HepG2 (cell line): ENCODE measurements at regions not wholly inside any gene's neighbourhood (a gene's known extent, or its start where the extent isn't known, plus 50 kb on each side); places are given as distances from the start of the nearest gene placed in this dataset.
A peak's percentile ranks its signal among the peaks of the same experiment; 100 is the strongest.

ENCODE experiments used
- ATAC-seq: fragments of 200-7000 bp; cut with Tn5 transposase; 3 replicates; pipeline ENCODE4 v1.9.1; 2020; ENCODE audit warnings: mild to moderate bottlenecking, moderate library complexity
- BruUV-seq: library from RNA; stranded (reverse); fragments of 400-500 nt; replicated peaks from 2 replicates; lab custom pipeline; 2021; lab: Mats Ljungman, UMichigan
- CTCF ChIA-PET: fragments of 300-600 bp; formaldehyde crosslinking; extraction: SDS; loops from one replicate; lab custom pipeline; 2021; ENCODE audit warnings: low total read pairs, inconsistent platforms, low intra/inter-chr PET ratio; lab: Yijun Ruan, JAX
- POLR2A ChIA-PET: fragments of 350-600 bp; sonication (Branson Sonifier 250); formaldehyde crosslinking; loops from one replicate; lab custom pipeline; 2020; ENCODE audit warnings: antibody characterized with exemption, inconsistent platforms; lab: Yijun Ruan, JAX
- DNase-seq: peaks from one replicate; pipeline ENCODE4 v3.0.0-alpha.2; 2015; ENCODE audit warnings: low spot score
- FAIRE-seq: peaks from 3 replicates; lab custom pipeline; 2011; peaks lifted over from hg19 to GRCh38; lab: Jason Lieb, UNC
- H2AFZ ChIP-seq: one replicate; pipeline ENCODE4 v1.6.1; 2011; ENCODE audit warnings: low read length, inconsistent platforms
- H3K27ac ChIP-seq: fragments of 300-600 bp; 3 replicates; pipeline ENCODE4 v1.8.0; 2011; ENCODE audit warnings: mixed run types, mild to moderate bottlenecking, mixed read lengths, low read length, inconsistent platforms; ENCODE audit not compliant: insufficient read depth; ENCODE audit errors: extremely low read length
- H3K27me3 ChIP-seq, 2 experiments: fragments of 200-600 bp in 1 of 2; 2 replicates in 1 of 2; 3 replicates in 1 of 2; pipeline versions ENCODE4 v1.6.0 to v1.8.0; 2011; ENCODE audit warnings: low read length in 2 of 2, mild to moderate bottlenecking in 2 of 2, moderate library complexity in 2 of 2, inconsistent platforms in 1 of 2; ENCODE audit not compliant: insufficient read depth in 2 of 2, control insufficient read depth in 1 of 2
- H3K36me3 ChIP-seq, 2 experiments: fragments of 200-600 bp in 1 of 2; replicated peaks in 1 of 2; 2 replicates in 1 of 2; 3 replicates in 1 of 2; pipeline versions ENCODE4 v1.5.1 to v1.8.0; 2011; ENCODE audit warnings: low read length in 2 of 2, inconsistent platforms in 1 of 2; ENCODE audit not compliant: insufficient read depth in 2 of 2, control insufficient read depth in 1 of 2
- H3K4me1 ChIP-seq: 2 replicates; pipeline ENCODE4 v1.5.1; 2012; ENCODE audit warnings: low read length, inconsistent platforms; ENCODE audit not compliant: insufficient read depth
- H3K4me2 ChIP-seq: 2 replicates; pipeline ENCODE4 v1.6.0; 2011; ENCODE audit warnings: low read depth, low read length, inconsistent platforms
- H3K4me3 ChIP-seq, 3 experiments: fragments of 200-600 bp in 1 of 3; sonication (generic), shearing (Covaris generic) in 1 of 3; replicated peaks in 1 of 3; 2 replicates each; pipeline ENCODE4 v1.5.1; 2011 to 2016; ENCODE audit warnings: low read length in 3 of 3, inconsistent platforms in 2 of 3, low read depth in 2 of 3, mild to moderate bottlenecking in 2 of 3, control low read depth in 1 of 3, mixed read lengths in 1 of 3; ENCODE audit not compliant: insufficient read depth in 1 of 3
- H3K79me2 ChIP-seq: one replicate; pipeline ENCODE4 v1.6.1; 2011; ENCODE audit warnings: low read length, inconsistent platforms; ENCODE audit not compliant: insufficient read depth
- H3K9ac ChIP-seq: 2 replicates; pipeline ENCODE4 v1.6.0; 2011; ENCODE audit warnings: mild to moderate bottlenecking, low read depth, low read length, inconsistent platforms; ENCODE audit not compliant: insufficient read depth
- H3K9me3 ChIP-seq: 2 replicates; pipeline ENCODE4 v1.5.1; 2012; ENCODE audit warnings: mild to moderate bottlenecking, low read length
- H4K20me1 ChIP-seq: 2 replicates; pipeline ENCODE4 v1.6.0; 2011; ENCODE audit warnings: inconsistent platforms, mild to moderate bottlenecking, low read length, moderate library complexity; ENCODE audit not compliant: insufficient read depth
- BHLHE40 ChIP-seq: IDR thresholded peaks from 2 replicates; pipeline ENCODE4 v1.6.1; 2011; ENCODE audit warnings: low read length, improper control_type of control experiment
- MNT ChIP-seq: fragments of 450-650 bp; IDR thresholded peaks from 2 replicates; pipeline ENCODE4 v1.6.1; 2016
- ZBTB7A ChIP-seq: sonication (generic); formaldehyde crosslinking; IDR thresholded peaks from 2 replicates; pipeline ENCODE4 v1.8.0; 2022; ENCODE audit warnings: mild to moderate bottlenecking, missing genetic modification reagents
- ZKSCAN8 ChIP-seq: IDR thresholded peaks from 2 replicates; pipeline ENCODE4 v1.6.1; 2016; ENCODE audit warnings: borderline replicate concordance, missing genetic modification reagents, missing compliant biosample characterization
- ZNF230 ChIP-seq: sonication (generic); formaldehyde crosslinking; IDR thresholded peaks from 2 replicates; pipeline ENCODE4 v1.4.0; 2020; ENCODE audit warnings: mild to moderate bottlenecking, missing genetic modification reagents
- ZNF282 ChIP-seq: fragments of 450-650 bp; IDR thresholded peaks from 2 replicates; pipeline ENCODE4 v1.6.1; 2018; ENCODE audit not compliant: partially characterized antibody
- ZNF792 ChIP-seq: IDR thresholded peaks from 2 replicates; pipeline ENCODE4 v1.6.1; 2016
- WGBS: methylation state at CpG from one replicate; pipeline ENCODE4 v1.1.6; 2017; ENCODE audit warnings: low lambda C conversion rate; 5-methylcytosine and 5-hydroxymethylcytosine counted together
- in situ Hi-C: cut with HindIII; loops from 2 replicates; pipeline ENCODE4 v1.10.0; 2017; ENCODE audit warnings: low pct_unique_long_range_greater_than_20kb; ENCODE audit not compliant: extremely low pct_ligation_motif_present
- intact Hi-C: fragments of 100-400 bp; cut with micrococcal nuclease; formaldehyde crosslinking; loops from one replicate; pipeline ENCODE4 v1.10.0; 2022; ENCODE audit not compliant: unreplicated experiment

- no peak for TF ChIP-seq ZNF792 (CRISPR knock-in tag)
These were observed 56.3 kb upstream of the CBFA2T3 start (continued) for GRCh38 chr16:89033304-89033703.

DNA sequence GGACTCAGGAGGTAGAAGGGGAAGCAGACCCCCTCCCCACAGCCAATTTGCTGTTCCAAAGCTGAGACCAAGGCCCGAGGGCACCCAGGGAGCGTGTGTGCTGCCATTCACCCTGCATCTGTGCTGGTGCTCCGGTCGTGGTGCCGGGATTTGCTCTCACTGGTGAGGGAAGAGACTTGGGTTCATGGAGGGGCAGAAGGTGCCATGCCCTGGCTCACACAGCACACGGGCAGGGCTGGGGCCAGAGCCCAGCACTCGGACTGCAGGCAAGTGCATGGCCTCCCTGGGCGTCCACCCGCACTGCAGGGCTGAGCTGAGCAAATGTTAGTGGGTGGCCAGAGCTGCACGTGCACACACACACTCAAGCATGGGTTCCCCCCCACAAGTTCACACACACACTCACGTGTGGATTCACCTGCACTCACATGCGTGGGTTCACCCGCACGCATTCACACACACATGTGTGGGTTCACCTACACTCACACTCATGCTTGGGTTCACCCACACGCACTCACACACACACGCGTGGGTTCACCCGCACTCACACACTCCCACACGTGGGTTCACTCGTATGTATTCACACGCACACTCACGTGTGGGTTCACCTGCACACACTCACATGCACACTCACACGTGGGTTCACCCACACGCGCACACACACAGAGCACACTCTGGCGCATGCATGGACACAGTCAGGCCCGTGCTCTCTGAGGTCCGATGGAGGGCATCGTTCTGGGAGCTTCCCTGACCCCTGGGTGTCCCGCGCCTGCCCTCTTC lies 57.0 kb upstream of the CBFA2T3 start:
- intact Hi-C loops (no loop called here), in situ Hi-C loops (no loop called here)
- H3K4me1 ChIP-seq: no peaks in the 10 kb centered on the region
- no TSS peak for BruUV-seq
- H3K27ac ChIP-seq: no peak overlapping the region
- POLR2A ChIA-PET: no interaction called here
- H3K36me3 ChIP-seq: no peaks in the 10 kb centered on the region
- no peak overlapping the region for H3K4me2 ChIP-seq
- ATAC-seq: no peak; the same call in 2 of the 3 replicates
- H2AFZ ChIP-seq: no peak overlapping the region
- no peaks in the 10 kb centered on the region for H3K79me2 ChIP-seq
- no peak overlapping the region for H3K4me3 ChIP-seq
- FAIRE-seq: no peak
- WGBS: 46% methylated on average over 26 of the region's 31 CpGs
- CTCF ChIA-PET: no interaction called here
- DNase-seq: no peak
- H3K9ac ChIP-seq: no peak overlapping the region
- H4K20me1 ChIP-seq: peaks cover 8% of the 10 kb centered on the region; the same call in 1 of the 2 replicates
- TF ChIP-seq MNT (peak; percentile 91), ZKSCAN8 (CRISPR knock-in tag) (no peak), ZBTB7A (CRISPR knock-in tag) (no peak), ZNF230 (CRISPR knock-in tag) (no peak), BHLHE40 (0 out of 2 replicates have a peak, but pooled peaks have one; percentile 10), ZNF282 (no peak)
- peaks cover 5% of the 10 kb centered on the region; the same call in 1 of the 2 replicates for H3K9me3 ChIP-seq
- H3K27me3 ChIP-seq: peaks cover 18 to 71% of the 10 kb centered on the region in 2 experiments
